Brain pericyte (primary cell): ENCODE measurements at regions not wholly inside any gene's neighbourhood (a gene's known extent, or its start where the extent isn't known, plus 50 kb on each side); places are given as distances from the start of the nearest gene placed in this dataset.

Experiments
- DNase-seq: peaks from one replicate; pipeline ENCODE4 v3.0.0-alpha.2; 2012; ENCODE audit warnings: low read depth, low spot score

GRCh38 chr1:209062081-209062620, 521.4 kb upstream of the CAMK1G start:
- no peak for DNase-seq

GRCh38 chr1:209062863-209063262, 520.7 kb upstream of the CAMK1G start:
- DNase-seq, result no peak

- no peak for DNase-seq
Observed at GRCh38 chr1:209063767-209064659, 519.5 kb upstream of the CAMK1G start.

- DNase-seq, result no peak
Observed at GRCh38 chr1:209064850-209065706, 518.4 kb upstream of the CAMK1G start.

GRCh38 chr1:209072481-209072880, 511.0 kb upstream of the CAMK1G start:
- DNase-seq, result no peak

GRCh38 chr1:209073879-209074278, 509.6 kb upstream of the CAMK1G start:
- DNase-seq, result no peak

- DNase-seq, result no peak
Observed at GRCh38 chr1:209074575-209075250, 508.8 kb upstream of the CAMK1G start.

- DNase-seq, result no peak
Observed at GRCh38 chr1:209076688-209077087, 506.8 kb upstream of the CAMK1G start.

- no peak for DNase-seq
Observed at GRCh38 chr1:209080170-209080781, 503.2 kb upstream of the CAMK1G start.

- DNase-seq, result no peak
Observed at GRCh38 chr1:209086486-209087192, 496.9 kb upstream of the CAMK1G start.

- DNase-seq, result no peak
Observed at GRCh38 chr1:209094384-209094783, 489.1 kb upstream of the CAMK1G start.

GRCh38 chr1:209095627-209096595, 487.6 kb upstream of the CAMK1G start:
- DNase-seq, result no peak

GRCh38 chr1:209100460-209100859, 483.1 kb upstream of the CAMK1G start:
- DNase-seq, result no peak

- no peak for DNase-seq
Observed at GRCh38 chr1:209101106-209101505, 482.4 kb upstream of the CAMK1G start.

GRCh38 chr1:209102120-209102519, 481.4 kb upstream of the CAMK1G start:
- DNase-seq, result no peak

GRCh38 chr1:209102531-209102930, 481.0 kb upstream of the CAMK1G start:
- DNase-seq, result no peak

GRCh38 chr1:209103092-209103491, 480.4 kb upstream of the CAMK1G start:
- no peak for DNase-seq

- no peak for DNase-seq
Observed at GRCh38 chr1:209104646-209105045, 478.9 kb upstream of the CAMK1G start.

GRCh38 chr1:209105701-209106100, 477.8 kb upstream of the CAMK1G start:
- no peak for DNase-seq
